H1 (cell line): ENCODE measurements at regions not wholly inside any gene's neighbourhood (a gene's known extent, or its start where the extent isn't known, plus 50 kb on each side); places are given as distances from the start of the nearest gene placed in this dataset.

Experiments
- CTCF ChIA-PET: fragments of 300-600 bp; sonication (Branson Sonifier 250); formaldehyde crosslinking; loops from one replicate; lab custom pipeline; 2021; ENCODE audit not compliant: partially characterized antibody; lab: Charles Lee
- POLR2A ChIA-PET: fragments of 300-600 bp; sonication (Branson Sonifier 250); formaldehyde crosslinking; loops from one replicate; lab custom pipeline; 2021; ENCODE audit warnings: inconsistent platforms; ENCODE audit not compliant: partially characterized antibody; lab: Charles Lee
- DNase-seq, 2 experiments: peaks; one replicate each; pipeline versions ENCODE4 v3.0.0 to v3.0.0-alpha.2; 2010 to 2022; ENCODE audit warnings: low spot score in 2 of 2, low read depth in 1 of 2, mixed read lengths in 1 of 2
- FAIRE-seq: peaks from 2 replicates; lab custom pipeline; 2011; peaks lifted over from hg19 to GRCh38; lab: Jason Lieb, UNC
- H2AFZ ChIP-seq: 2 replicates; pipeline ENCODE4 v1.8.1; 2012; ENCODE audit warnings: low read length, inconsistent platforms
- H2AK5ac ChIP-seq: 2 replicates; pipeline ENCODE4 v1.6.1; 2013; ENCODE audit warnings: low read depth, low read length
- H2BK120ac ChIP-seq: replicated peaks from 2 replicates; pipeline ENCODE3; 2013; ENCODE audit warnings: low read depth, low read length, inconsistent platforms
- H2BK12ac ChIP-seq: 2 replicates; pipeline ENCODE4 v1.6.1; 2013; ENCODE audit warnings: low read depth, low read length
- H2BK15ac ChIP-seq: 2 replicates; pipeline ENCODE4 v1.6.1; 2013; ENCODE audit warnings: low read length
- H2BK20ac ChIP-seq: 2 replicates; pipeline ENCODE4 v1.6.1; 2013; ENCODE audit warnings: low read length
- H2BK5ac ChIP-seq: 2 replicates; pipeline ENCODE4 v1.6.1; 2013; ENCODE audit warnings: low read depth, low read length
- H3K14ac ChIP-seq: 2 replicates; pipeline ENCODE4 v1.6.1; 2013; ENCODE audit warnings: inconsistent platforms; ENCODE audit not compliant: insufficient read length
- H3K18ac ChIP-seq: 2 replicates; pipeline ENCODE4 v1.6.1; 2013; ENCODE audit warnings: low read length; ENCODE audit errors: extremely low read depth
- H3K23ac ChIP-seq: 2 replicates; pipeline ENCODE4 v1.6.1; 2013; ENCODE audit warnings: inconsistent platforms; ENCODE audit not compliant: insufficient read length
- H3K23me2 ChIP-seq: 2 replicates; pipeline ENCODE4 v1.6.1; 2013; ENCODE audit warnings: low read depth, low read length
- H3K27ac ChIP-seq: 2 replicates; pipeline ENCODE4 v1.6.1; 2011; ENCODE audit warnings: low read depth, low read length, inconsistent platforms
- H3K27me3 ChIP-seq, 4 experiments: replicated peaks in 1 of 4; 1 replicate in 1 of 4; 2 replicates in 3 of 4; pipeline versions ENCODE4 v1.6.1 to v1.8.1; 2011 to 2013; ENCODE audit warnings: low read length in 3 of 4, mild to moderate bottlenecking in 3 of 4, inconsistent platforms in 2 of 4, mixed read lengths in 2 of 4, moderate library complexity in 1 of 4; ENCODE audit not compliant: control insufficient read depth in 3 of 4, insufficient read depth in 3 of 4; ENCODE audit errors: extremely low read depth in 1 of 4
- H3K36me3 ChIP-seq, 4 experiments: 2 replicates each; pipeline versions ENCODE4 v1.6.1 to v1.8.1; 2011 to 2013; ENCODE audit warnings: mild to moderate bottlenecking in 4 of 4, low read length in 3 of 4, moderate library complexity in 2 of 4, control low read depth in 1 of 4, inconsistent platforms in 1 of 4; ENCODE audit not compliant: insufficient read depth in 4 of 4, control insufficient read depth in 2 of 4
- H3K4ac ChIP-seq: replicated peaks from 2 replicates; pipeline ENCODE3; 2013; ENCODE audit warnings: low read length, low read depth, mixed read lengths, inconsistent platforms; ENCODE audit not compliant: insufficient read length
- H3K4me1 ChIP-seq, 4 experiments: replicated peaks in 1 of 4; 1 replicate in 1 of 4; 2 replicates in 3 of 4; pipeline versions ENCODE4 v1.6.1 to v1.8.1; 2011 to 2013; ENCODE audit warnings: low read length in 3 of 4, inconsistent platforms in 2 of 4, mixed read lengths in 1 of 4; ENCODE audit not compliant: insufficient read depth in 4 of 4, control insufficient read depth in 3 of 4
- H3K4me2 ChIP-seq, 2 experiments: 2 replicates each; pipeline versions ENCODE4 v1.6.1 to v1.8.1; 2011 to 2013; ENCODE audit warnings: low read depth in 2 of 2, low read length in 2 of 2, control low read depth in 1 of 2, inconsistent platforms in 1 of 2, mild to moderate bottlenecking in 1 of 2; ENCODE audit not compliant: insufficient read depth in 1 of 2
- H3K4me3 ChIP-seq, 4 experiments: fragments of 200-600, 300-600 bp in 1 of 4; sonication (generic), shearing (Covaris generic), sonication (Bioruptor Twin) in 1 of 4; 2 replicates each; pipeline versions ENCODE4 v1.5.1 to v1.8.1; 2011 to 2016; ENCODE audit warnings: low read length in 4 of 4, low read depth in 3 of 4, control low read depth in 2 of 4, inconsistent platforms in 2 of 4, mild to moderate bottlenecking in 2 of 4, mixed read lengths in 1 of 4, moderate library complexity in 1 of 4; ENCODE audit not compliant: insufficient read depth in 2 of 4; ENCODE audit errors: extremely low read depth in 1 of 4
- H3K56ac ChIP-seq: replicated peaks from 2 replicates; pipeline ENCODE3; 2013; ENCODE audit warnings: low read depth, mild to moderate bottlenecking, mixed read lengths, low read length, inconsistent platforms; ENCODE audit not compliant: insufficient read length
- H3K79me1 ChIP-seq: 2 replicates; pipeline ENCODE4 v1.6.1; 2013; ENCODE audit warnings: low read depth, low read length, control low read depth
- H3K79me2 ChIP-seq, 2 experiments: 2 replicates each; pipeline versions ENCODE4 v1.6.1 to v1.8.1; 2012 to 2013; ENCODE audit warnings: low read length in 2 of 2, mild to moderate bottlenecking in 2 of 2, inconsistent platforms in 1 of 2; ENCODE audit not compliant: insufficient read depth in 2 of 2, control insufficient read depth in 1 of 2
- H3K9ac ChIP-seq, 4 experiments: replicated peaks in 1 of 4; 1 replicate in 1 of 4; 2 replicates in 3 of 4; pipeline versions ENCODE4 v1.6.1 to v1.8.1; 2011 to 2013; ENCODE audit warnings: low read depth in 3 of 4, low read length in 3 of 4, control low read depth in 2 of 4, mild to moderate bottlenecking in 2 of 4, moderate library complexity in 2 of 4, inconsistent platforms in 1 of 4; ENCODE audit errors: extremely low read depth in 1 of 4
- H3K9me3 ChIP-seq, 2 experiments: 2 replicates each; pipeline versions ENCODE4 v1.6.1 to v1.8.1; 2012 to 2013; ENCODE audit warnings: mild to moderate bottlenecking in 2 of 2, moderate library complexity in 2 of 2, control low read depth in 1 of 2, inconsistent platforms in 1 of 2, low read depth in 1 of 2, low read length in 1 of 2, mixed read lengths in 1 of 2; ENCODE audit not compliant: insufficient read depth in 2 of 2
- H4K20me1 ChIP-seq, 2 experiments: replicated peaks in 1 of 2; 2 replicates each; pipeline versions ENCODE3 to v1.8.1; 2011 to 2013; ENCODE audit warnings: inconsistent platforms in 2 of 2, low read length in 2 of 2, mild to moderate bottlenecking in 1 of 2; ENCODE audit not compliant: insufficient read depth in 2 of 2, control insufficient read depth in 1 of 2
- H4K5ac ChIP-seq: 2 replicates; pipeline ENCODE4 v1.6.1; 2013; ENCODE audit warnings: low read length, low read depth, mixed read lengths, inconsistent platforms; ENCODE audit not compliant: insufficient read length
- H4K8ac ChIP-seq: 2 replicates; pipeline ENCODE4 v1.8.0; 2013; ENCODE audit warnings: mild to moderate bottlenecking, moderate library complexity, low read length, inconsistent platforms; ENCODE audit not compliant: insufficient read depth; ENCODE audit errors: extremely low read depth
- H4K91ac ChIP-seq: replicated peaks from 2 replicates; pipeline ENCODE3; 2013; ENCODE audit warnings: low read length, mixed read lengths, inconsistent platforms; ENCODE audit not compliant: insufficient read length
- ASH2L ChIP-seq: fragments of 200-600, 300-600 bp; sonication (generic); IDR thresholded peaks from one replicate; pipeline ENCODE4 v1.7.1; 2017; ENCODE audit warnings: low read length
- BACH1 ChIP-seq: IDR thresholded peaks from 2 replicates; pipeline ENCODE4 v1.6.1; 2012; ENCODE audit warnings: low read length, improper control_type of control experiment
- BCL11A ChIP-seq, 2 experiments: IDR thresholded peaks; one replicate each; pipeline ENCODE4 v1.6.1; 2011; ENCODE audit warnings: low read depth in 2 of 2, low read length in 2 of 2, mild to moderate bottlenecking in 2 of 2
- CEBPB ChIP-seq: IDR thresholded peaks from 2 replicates; pipeline ENCODE4 v1.6.1; 2012; ENCODE audit warnings: low read depth, low read length
- CHD1 ChIP-seq: IDR thresholded peaks from 2 replicates; pipeline ENCODE4 v1.6.1; 2012; ENCODE audit warnings: low read depth, low read length, improper control_type of control experiment
- EZH2 ChIP-seq: fragments of 200-600 bp; sonication (generic); IDR thresholded peaks from 2 replicates; pipeline ENCODE4 v1.7.1; 2012; ENCODE audit warnings: low read depth, mild to moderate bottlenecking, moderate library complexity, low read length, inconsistent platforms; ENCODE audit not compliant: severe bottlenecking
- KDM1A ChIP-seq: fragments of 200-600, 300-600 bp; sonication (generic); IDR thresholded peaks from 2 replicates; pipeline ENCODE4 v1.7.1; 2016; ENCODE audit warnings: mild to moderate bottlenecking, low read length, borderline replicate concordance
- KDM5A ChIP-seq: fragments of 200-600 bp; IDR thresholded peaks from 2 replicates; pipeline ENCODE4 v1.7.1; 2012; ENCODE audit warnings: mild to moderate bottlenecking, low read length, inconsistent platforms, mixed read lengths
- NRF1 ChIP-seq: IDR thresholded peaks from 2 replicates; pipeline ENCODE4 v1.6.1; 2011; ENCODE audit warnings: mild to moderate bottlenecking, low read depth, low read length, improper control_type of control experiment
- SIX5 ChIP-seq: IDR thresholded peaks from 2 replicates; pipeline ENCODE4 v1.6.1; 2011; ENCODE audit warnings: mild to moderate bottlenecking, low read depth, low read length
- SP4 ChIP-seq: IDR thresholded peaks from 2 replicates; pipeline ENCODE4 v1.6.1; 2012; ENCODE audit warnings: low read length, inconsistent platforms
- TAF1 ChIP-seq: IDR thresholded peaks from 2 replicates; pipeline ENCODE4 v1.6.1; 2011; ENCODE audit warnings: mild to moderate bottlenecking, low read depth, low read length
- ZNF274 ChIP-seq: IDR thresholded peaks from 2 replicates; pipeline ENCODE4 v1.7.0; 2012; ENCODE audit warnings: low read length, borderline replicate concordance; ENCODE audit errors: extremely low read depth
- WGBS, 2 experiments: shearing (Covaris generic) in 1 of 2; methylation state at CpG; one replicate each; pipeline versions ENCODE4 v1.1.6 to v1.1.7; 2013 to 2015; ENCODE audit warnings: low lambda C conversion rate in 2 of 2, mixed read lengths in 2 of 2, inconsistent platforms in 1 of 2, low coverage in 1 of 2, missing lambda C conversion rate in 1 of 2; ENCODE audit not compliant: insufficient replicate concordance in 2 of 2, insufficient coverage in 1 of 2, insufficient read length in 1 of 2; ENCODE audit errors: extremely low coverage in 1 of 2, missing lambda C conversion rate in 1 of 2; 5-methylcytosine and 5-hydroxymethylcytosine counted together

- no peak overlapping the region for H3K14ac ChIP-seq
- POLR2A ChIA-PET = no interaction called here
- no peak overlapping the region for H2BK20ac ChIP-seq
- no peaks in the 10 kb centered on the region for H3K9me3 ChIP-seq
- no peak overlapping the region for H4K91ac ChIP-seq
- CTCF ChIA-PET = no interaction called here
- no peak overlapping the region for H2BK120ac ChIP-seq
- no peaks in the 10 kb centered on the region for H3K79me2 ChIP-seq
- H4K5ac ChIP-seq = no peak overlapping the region
- no peak overlapping the region for H2BK12ac ChIP-seq
- H3K4me1 ChIP-seq = no peaks in the 10 kb centered on the region
- H2AK5ac ChIP-seq = no peak overlapping the region
- no peak overlapping the region for H3K4ac ChIP-seq
- no peaks in the 10 kb centered on the region for H3K79me1 ChIP-seq
- no peak overlapping the region for H3K4me2 ChIP-seq
- H2AFZ ChIP-seq = peak overlapping the region; percentile 65; the same call in 1 of the 2 replicates
- WGBS, 2 experiments = 89% methylated on average over 4 of the region's 4 CpGs; no CpG with 5 or more reads in 1 of the 2 experiments
- no peak for FAIRE-seq
- no peak overlapping the region for H2BK5ac ChIP-seq
- H3K4me3 ChIP-seq = no peak overlapping the region
- TF ChIP-seq BACH1 (no peak), NRF1 (no peak), ZNF274 (no peak), ASH2L (no peak), CEBPB (no peak), KDM5A (no peak), SIX5 (no peak), TAF1 (no peak), CHD1 (no peak), KDM1A (no peak), BCL11A (IDR thresholded peaks at IDR 0.05; ENCODE audit: low read depth in 2 of 2, low read length in 2 of 2) (no peak), SP4 (no peak), EZH2 (no peak)
- H3K36me3 ChIP-seq = no peaks in the 10 kb centered on the region
- no peak overlapping the region for H3K9ac ChIP-seq
- H4K20me1 ChIP-seq = no peaks in the 10 kb centered on the region
- H3K23me2 ChIP-seq = no peaks in the 10 kb centered on the region
- no peak for DNase-seq
- H3K23ac ChIP-seq = no peak overlapping the region
- H4K8ac ChIP-seq = no peak overlapping the region
- H2BK15ac ChIP-seq = no peak overlapping the region
- no peak overlapping the region for H3K18ac ChIP-seq
- no peaks in the 10 kb centered on the region for H3K27me3 ChIP-seq
- H3K27ac ChIP-seq = no peak overlapping the region
- no peak overlapping the region for H3K56ac ChIP-seq
These were observed 364.2 kb downstream of the IRS2 start for GRCh38 chr13:109422161-109422560.
